ENCODE measurements at regions not wholly inside any gene's neighbourhood (a gene's known extent, or its start where the extent isn't known, plus 50 kb on each side); places are given as distances from the start of the nearest gene placed in this dataset.

DNA sequence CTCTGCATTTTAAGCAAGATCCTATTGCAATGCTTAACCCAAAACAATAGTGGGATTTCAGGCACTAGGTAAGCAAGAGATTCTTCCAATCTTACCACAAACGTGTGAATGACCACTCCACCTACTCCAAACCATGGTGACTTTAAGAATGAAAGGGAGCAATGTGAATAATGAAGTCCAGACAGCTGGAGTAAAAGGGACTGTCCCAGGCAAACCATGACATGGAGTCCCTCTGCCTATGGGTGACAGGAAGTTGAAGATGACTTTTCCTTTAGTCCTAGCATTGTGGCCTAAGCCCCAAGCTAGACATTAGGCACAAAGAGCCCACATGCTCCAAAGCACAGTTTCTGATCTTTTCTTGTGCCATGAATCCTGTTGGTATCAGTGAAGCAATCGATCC is 179.0 kb downstream of the SHQ1 start:
- Mint-ChIP-seq H3K27ac (no peak overlapping the region), H3K4me1 (peaks cover 4% of the 10 kb centered on the region), H3K36me3 (no peaks in the 10 kb centered on the region), H3K4me3 (no peak overlapping the region), H3K27me3 (ENCODE audit: insufficient read depth, low read depth) (peaks cover 15% of the 10 kb centered on the region), H3K9me3 (no peaks in the 10 kb centered on the region)
- H3K9ac ChIP-seq = no peak overlapping the region
- no peak overlapping the region for H3K4me3 ChIP-seq
- no peaks in the 10 kb centered on the region for H4K20me1 ChIP-seq (ENCODE audit: low read depth)
- no peaks in the 10 kb centered on the region for H3K4me1 ChIP-seq
- H2AFZ ChIP-seq (replicated peaks) = no peak overlapping the region
- H3K27me3 ChIP-seq = no peaks in the 10 kb centered on the region
- no peak for TF ChIP-seq EZH2 (IDR thresholded peaks at IDR 0.05)
- TF ChIP-seq EZH2phosphoT487 (IDR thresholded peaks at IDR 0.05) = no peak
- TF ChIP-seq, protein P1, sequence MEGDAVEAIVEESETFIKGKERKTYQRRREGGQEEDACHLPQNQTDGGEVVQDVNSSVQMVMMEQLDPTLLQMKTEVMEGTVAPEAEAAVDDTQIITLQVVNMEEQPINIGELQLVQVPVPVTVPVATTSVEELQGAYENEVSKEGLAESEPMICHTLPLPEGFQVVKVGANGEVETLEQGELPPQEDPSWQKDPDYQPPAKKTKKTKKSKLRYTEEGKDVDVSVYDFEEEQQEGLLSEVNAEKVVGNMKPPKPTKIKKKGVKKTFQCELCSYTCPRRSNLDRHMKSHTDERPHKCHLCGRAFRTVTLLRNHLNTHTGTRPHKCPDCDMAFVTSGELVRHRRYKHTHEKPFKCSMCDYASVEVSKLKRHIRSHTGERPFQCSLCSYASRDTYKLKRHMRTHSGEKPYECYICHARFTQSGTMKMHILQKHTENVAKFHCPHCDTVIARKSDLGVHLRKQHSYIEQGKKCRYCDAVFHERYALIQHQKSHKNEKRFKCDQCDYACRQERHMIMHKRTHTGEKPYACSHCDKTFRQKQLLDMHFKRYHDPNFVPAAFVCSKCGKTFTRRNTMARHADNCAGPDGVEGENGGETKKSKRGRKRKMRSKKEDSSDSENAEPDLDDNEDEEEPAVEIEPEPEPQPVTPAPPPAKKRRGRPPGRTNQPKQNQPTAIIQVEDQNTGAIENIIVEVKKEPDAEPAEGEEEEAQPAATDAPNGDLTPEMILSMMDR (IDR thresholded peaks at IDR 0.05) = no peak
- no peaks in the 10 kb centered on the region for H3K9me3 ChIP-seq (ENCODE audit: low read depth)
- H3K36me3 ChIP-seq = no peaks in the 10 kb centered on the region
- DNase-seq (ENCODE audit: low spot score) = no peak
- H3K79me2 ChIP-seq (ENCODE audit: low read depth) = no peaks in the 10 kb centered on the region
- H3F3A ChIP-seq (ENCODE audit: low read depth) = no peaks in the 10 kb centered on the region
- no peak overlapping the region for H3K4me2 ChIP-seq
- H3K27ac ChIP-seq = no peak overlapping the region

DNA sequence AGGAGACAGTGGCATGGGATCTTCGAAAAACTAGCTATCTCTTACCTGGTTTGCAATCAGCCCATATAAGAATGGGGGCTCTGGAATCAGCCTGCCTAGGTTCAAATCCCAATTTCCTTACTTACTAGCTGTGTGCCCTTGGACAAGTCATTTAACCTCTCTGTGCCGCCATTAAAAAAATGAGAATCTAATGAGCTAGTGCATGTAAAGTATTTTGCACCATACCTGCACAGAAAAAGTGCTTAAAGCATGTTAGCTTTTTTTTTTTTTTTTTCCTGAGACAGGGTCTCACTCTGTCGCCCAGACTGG is 181.8 kb downstream of the SHQ1 start:
- Histone ChIP-seq H3K9ac (no peak overlapping the region), H3F3A (ENCODE audit: low read depth) (no peaks in the 10 kb centered on the region), H3K4me1 (peaks cover 8% of the 10 kb centered on the region), H3K4me3 (no peak overlapping the region), H3K36me3 (no peaks in the 10 kb centered on the region), H4K20me1 (ENCODE audit: low read depth) (no peaks in the 10 kb centered on the region), H2AFZ (replicated peaks) (no peak overlapping the region), H3K27ac (no peak overlapping the region), H3K4me2 (no peak overlapping the region), H3K27me3 (no peaks in the 10 kb centered on the region), H3K9me3 (ENCODE audit: low read depth) (no peaks in the 10 kb centered on the region), H3K79me2 (ENCODE audit: low read depth) (no peaks in the 10 kb centered on the region)
- no peaks in the 10 kb centered on the region for H3K36me3 Mint-ChIP-seq
- no peak overlapping the region for H3K27ac Mint-ChIP-seq
- H3K4me1 Mint-ChIP-seq = peaks cover 4% of the 10 kb centered on the region
- DNase-seq (ENCODE audit: low spot score) = no peak
- H3K4me3 Mint-ChIP-seq = no peak overlapping the region
- TF ChIP-seq, protein P1 (IDR thresholded peaks at IDR 0.05) = no peak
- TF ChIP-seq EZH2phosphoT487 (IDR thresholded peaks at IDR 0.05) (no peak), EZH2 (IDR thresholded peaks at IDR 0.05) (no peak)
- H3K9me3 Mint-ChIP-seq = no peaks in the 10 kb centered on the region
- peaks cover 15% of the 10 kb centered on the region for H3K27me3 Mint-ChIP-seq (ENCODE audit: insufficient read depth, low read depth)

DNA sequence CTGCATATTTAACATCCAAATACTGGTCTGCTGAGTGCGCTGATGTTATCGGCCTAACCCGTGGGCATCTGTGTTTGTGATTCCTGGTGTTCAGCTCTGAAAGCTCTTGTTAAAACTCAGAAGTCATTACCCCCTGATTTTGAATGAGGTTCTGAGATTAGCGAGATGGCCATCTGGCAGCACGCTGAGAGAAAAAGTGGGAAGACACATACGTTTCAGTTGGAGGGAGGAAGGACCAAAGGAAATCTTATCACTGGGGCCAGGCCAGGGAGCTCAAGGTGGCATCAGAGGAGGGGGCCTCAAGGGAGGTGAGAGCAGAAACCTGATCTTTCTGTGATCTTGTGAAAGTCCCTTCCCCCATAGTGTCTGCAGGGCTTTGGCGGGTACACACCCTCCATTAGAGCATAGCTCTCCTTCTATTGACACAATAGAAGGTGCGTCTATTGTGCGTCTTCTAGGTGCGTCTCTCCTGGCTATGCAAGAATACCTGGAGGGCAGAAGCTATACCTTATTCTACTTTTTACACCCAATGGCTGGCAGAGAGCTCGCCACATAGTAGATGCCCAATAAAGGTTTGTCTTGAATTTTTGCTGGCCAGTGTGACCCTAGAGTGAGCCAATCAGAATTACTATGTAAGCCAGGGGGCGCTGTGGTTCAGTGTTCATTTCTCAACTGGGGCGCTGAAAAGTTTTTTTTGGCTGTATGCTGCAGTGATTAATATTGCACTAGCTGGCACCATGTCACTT is 182.4 kb downstream of the SHQ1 start:
- no peaks in the 10 kb centered on the region for H3K36me3 ChIP-seq
- Mint-ChIP-seq H3K27ac (no peak overlapping the region), H3K9me3 (no peaks in the 10 kb centered on the region), H3K4me1 (peaks cover 4% of the 10 kb centered on the region), H3K27me3 (ENCODE audit: insufficient read depth, low read depth) (peaks cover 11% of the 10 kb centered on the region), H3K36me3 (no peaks in the 10 kb centered on the region), H3K4me3 (no peak overlapping the region)
- DNase-seq (ENCODE audit: low spot score) = peak; percentile 54
- H3K27me3 ChIP-seq = no peaks in the 10 kb centered on the region
- no peak overlapping the region for H3K4me3 ChIP-seq
- H2AFZ ChIP-seq (replicated peaks) = no peak overlapping the region
- no peak overlapping the region for H3K4me2 ChIP-seq
- TF ChIP-seq EZH2phosphoT487 (IDR thresholded peaks at IDR 0.05) = no peak
- TF ChIP-seq, protein P1 (IDR thresholded peaks at IDR 0.05) = peak; percentile 67
- peaks cover 14% of the 10 kb centered on the region for H3K4me1 ChIP-seq
- H3K27ac ChIP-seq = no peak overlapping the region
- no peaks in the 10 kb centered on the region for H3K9me3 ChIP-seq (ENCODE audit: low read depth)
- no peaks in the 10 kb centered on the region for H3K79me2 ChIP-seq (ENCODE audit: low read depth)
- H3K9ac ChIP-seq = no peak overlapping the region
- no peaks in the 10 kb centered on the region for H3F3A ChIP-seq (ENCODE audit: low read depth)
- no peaks in the 10 kb centered on the region for H4K20me1 ChIP-seq (ENCODE audit: low read depth)
